ENCODE measurements at regions not wholly inside any gene's neighbourhood (a gene's known extent, or its start where the extent isn't known, plus 50 kb on each side); places are given as distances from the start of the nearest gene placed in this dataset.

DNA sequence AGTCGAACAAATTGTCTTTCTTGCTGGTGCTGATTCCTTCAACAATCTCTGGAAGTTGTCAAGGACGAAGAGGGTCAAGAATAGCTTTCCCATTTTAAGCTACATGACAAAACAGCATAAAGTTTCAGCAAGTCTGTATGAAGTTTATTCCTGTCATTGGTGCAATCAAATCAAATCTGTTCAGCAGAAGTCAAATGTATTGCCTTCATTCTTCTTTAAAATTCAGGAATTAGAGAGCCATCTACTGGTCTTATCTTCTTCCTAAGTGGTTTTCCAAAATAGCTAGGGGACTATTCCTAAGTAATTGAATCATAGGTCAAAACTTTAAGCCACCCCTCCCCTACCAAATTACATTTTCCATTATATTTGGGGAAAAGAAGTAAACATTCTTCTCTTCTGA lies 990.2 kb downstream of the GALC start:
- Mint-ChIP-seq H3K36me3 (no peaks in the 10 kb centered on the region), H3K27ac (no peak overlapping the region), H3K4me3 (no peak overlapping the region), H3K9me3 (ENCODE audit: low read depth) (no peaks in the 10 kb centered on the region), H3K4me1 (ENCODE audit: low read depth) (no peaks in the 10 kb centered on the region), H3K27me3 (no peaks in the 10 kb centered on the region)

DNA sequence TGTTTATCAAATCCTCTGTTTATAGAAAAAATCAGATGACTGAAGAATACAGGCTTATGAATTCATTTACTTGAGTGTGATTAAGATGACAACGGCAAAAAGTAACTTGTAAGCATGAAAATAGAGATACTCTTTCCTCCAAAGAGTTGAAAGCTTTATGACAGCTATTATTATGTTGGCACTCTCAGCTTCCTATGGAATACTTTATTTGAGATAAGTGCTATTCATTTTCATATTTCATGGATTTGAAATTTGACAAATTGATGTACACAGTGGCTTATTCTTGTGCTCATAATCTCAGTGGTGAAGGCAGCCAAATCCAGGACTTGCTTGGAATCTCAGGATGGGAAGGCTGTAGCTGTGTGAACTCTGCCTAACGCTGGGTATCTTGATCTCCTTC lies 991.6 kb downstream of the GALC start:
- Mint-ChIP-seq H3K36me3 (no peaks in the 10 kb centered on the region), H3K27ac (no peak overlapping the region), H3K4me1 (ENCODE audit: low read depth) (no peaks in the 10 kb centered on the region), H3K9me3 (ENCODE audit: low read depth) (no peaks in the 10 kb centered on the region), H3K4me3 (no peak overlapping the region), H3K27me3 (no peaks in the 10 kb centered on the region)

DNA sequence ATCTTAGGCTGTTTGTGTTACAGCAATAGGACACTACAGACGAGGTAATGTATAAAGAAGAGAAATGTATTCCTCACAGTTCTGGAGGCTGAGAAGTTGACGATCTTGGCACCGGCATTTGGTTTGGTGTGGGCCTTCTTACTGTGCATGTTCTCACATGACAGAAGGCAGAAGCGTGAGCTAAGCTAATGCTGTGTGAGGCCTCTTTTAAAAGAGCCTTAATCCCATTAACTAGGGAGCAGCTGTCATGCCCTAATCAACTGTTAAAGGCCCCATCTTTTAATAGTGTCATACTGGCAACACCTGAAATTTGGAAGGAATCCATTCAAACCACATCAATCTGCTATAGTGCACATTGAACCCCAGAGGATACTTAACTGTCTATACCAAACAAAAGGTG lies 992.9 kb downstream of the GALC start:
- H3K4me3 Mint-ChIP-seq, result no peak overlapping the region
- no peaks in the 10 kb centered on the region for H3K27me3 Mint-ChIP-seq
- no peaks in the 10 kb centered on the region for H3K36me3 Mint-ChIP-seq
- no peak overlapping the region for H3K27ac Mint-ChIP-seq
- H3K4me1 Mint-ChIP-seq (ENCODE audit: low read depth), result no peaks in the 10 kb centered on the region
- H3K9me3 Mint-ChIP-seq (ENCODE audit: low read depth), result no peaks in the 10 kb centered on the region

DNA sequence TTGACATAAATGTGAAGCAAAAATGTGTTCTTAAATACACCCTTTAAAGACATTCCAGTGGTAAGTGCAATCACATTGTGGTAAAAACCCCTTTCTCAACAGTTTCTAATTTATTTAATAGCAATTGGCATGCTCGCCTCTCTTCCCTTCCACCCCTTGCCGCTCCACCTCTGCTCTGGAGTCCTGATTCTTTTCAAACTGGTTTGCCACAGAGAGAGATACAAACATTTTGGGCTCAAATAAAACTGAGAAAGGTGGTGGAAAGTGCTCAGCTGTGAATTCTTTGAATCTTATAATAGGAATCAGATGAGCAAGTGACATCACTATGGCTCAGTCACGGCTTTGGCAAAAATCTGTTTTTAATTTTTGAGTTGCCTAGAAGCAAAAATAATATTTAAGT lies 993.9 kb downstream of the GALC start:
- H3K27ac Mint-ChIP-seq, result no peak overlapping the region
- no peaks in the 10 kb centered on the region for H3K36me3 Mint-ChIP-seq
- H3K4me3 Mint-ChIP-seq, result no peak overlapping the region
- no peaks in the 10 kb centered on the region for H3K4me1 Mint-ChIP-seq (ENCODE audit: low read depth)
- H3K27me3 Mint-ChIP-seq, result no peaks in the 10 kb centered on the region
- H3K9me3 Mint-ChIP-seq (ENCODE audit: low read depth), result no peaks in the 10 kb centered on the region

DNA sequence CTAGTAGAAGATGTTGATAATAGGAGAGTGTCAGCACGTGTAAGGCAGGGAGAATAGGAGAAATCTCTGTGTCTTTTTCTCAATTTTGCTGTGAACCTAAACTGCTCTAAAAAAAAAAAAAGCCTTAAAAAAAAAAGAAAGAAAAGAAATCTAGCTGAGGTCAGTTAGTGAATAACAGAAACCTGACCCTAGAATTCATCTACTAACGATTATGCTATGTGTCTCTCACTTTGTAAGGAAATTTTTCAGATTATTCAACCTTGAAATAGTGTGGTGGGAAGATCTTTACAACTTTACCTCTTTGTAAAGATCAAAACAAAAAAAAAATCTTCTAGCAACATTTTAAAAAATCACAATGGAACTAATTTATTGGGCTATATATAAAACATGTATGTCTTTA lies 995.7 kb downstream of the GALC start:
- no peaks in the 10 kb centered on the region for H3K27me3 Mint-ChIP-seq
- H3K4me1 Mint-ChIP-seq (ENCODE audit: low read depth), result no peaks in the 10 kb centered on the region

DNA sequence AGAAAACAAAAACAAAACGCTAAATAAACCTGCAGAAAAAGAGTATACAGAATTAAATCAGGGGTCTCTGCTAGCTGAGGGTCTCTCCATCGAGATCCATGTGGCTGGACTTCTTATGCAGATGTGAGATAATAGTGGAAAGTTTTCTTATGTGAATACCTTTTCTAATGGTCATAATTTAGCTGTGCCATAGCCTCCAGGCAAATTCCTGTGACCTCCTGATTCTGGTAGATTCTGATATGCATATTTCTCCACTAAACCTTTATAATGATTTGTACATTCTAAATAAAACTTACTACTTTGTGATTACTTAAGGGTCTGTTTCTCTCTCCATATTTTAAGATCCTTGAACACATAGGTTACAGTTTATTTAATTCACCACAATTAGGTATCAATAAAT lies 1002.6 kb downstream of the GALC start:
- Mint-ChIP-seq H3K27me3 (no peaks in the 10 kb centered on the region), H3K36me3 (no peaks in the 10 kb centered on the region), H3K9me3 (ENCODE audit: low read depth) (peaks cover 5% of the 10 kb centered on the region), H3K4me3 (no peak overlapping the region), H3K27ac (no peak overlapping the region), H3K4me1 (ENCODE audit: low read depth) (no peaks in the 10 kb centered on the region)

More for the DNA sequence above, 995.7 kb downstream of the GALC start:
- Mint-ChIP-seq H3K27ac (no peak overlapping the region), H3K4me3 (no peak overlapping the region), H3K36me3 (no peaks in the 10 kb centered on the region), H3K9me3 (ENCODE audit: low read depth) (no peaks in the 10 kb centered on the region)

DNA sequence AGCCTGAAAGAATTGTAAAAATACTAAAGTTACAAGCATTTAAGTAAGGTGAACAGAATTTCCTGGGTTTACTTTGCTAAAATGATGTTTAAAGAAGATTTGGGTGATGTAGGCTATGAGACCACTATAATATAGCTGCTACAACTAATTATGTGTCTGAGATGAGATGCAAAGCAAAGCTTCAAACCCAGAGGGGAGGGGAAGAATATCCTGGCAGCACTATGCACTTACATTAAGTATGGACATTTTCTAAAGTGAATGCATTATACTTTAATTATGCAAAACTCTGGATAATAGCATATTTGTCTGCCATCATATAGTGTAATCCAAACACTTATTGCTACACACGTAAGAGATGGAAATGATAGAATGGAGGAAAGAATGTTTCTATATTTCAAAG lies 1003.7 kb downstream of the GALC start:
- H3K4me3 Mint-ChIP-seq, result no peak overlapping the region
- H3K9me3 Mint-ChIP-seq (ENCODE audit: low read depth), result peaks cover 5% of the 10 kb centered on the region
- no peaks in the 10 kb centered on the region for H3K4me1 Mint-ChIP-seq (ENCODE audit: low read depth)
- H3K27me3 Mint-ChIP-seq, result no peaks in the 10 kb centered on the region
- H3K27ac Mint-ChIP-seq, result no peak overlapping the region
- no peaks in the 10 kb centered on the region for H3K36me3 Mint-ChIP-seq

DNA sequence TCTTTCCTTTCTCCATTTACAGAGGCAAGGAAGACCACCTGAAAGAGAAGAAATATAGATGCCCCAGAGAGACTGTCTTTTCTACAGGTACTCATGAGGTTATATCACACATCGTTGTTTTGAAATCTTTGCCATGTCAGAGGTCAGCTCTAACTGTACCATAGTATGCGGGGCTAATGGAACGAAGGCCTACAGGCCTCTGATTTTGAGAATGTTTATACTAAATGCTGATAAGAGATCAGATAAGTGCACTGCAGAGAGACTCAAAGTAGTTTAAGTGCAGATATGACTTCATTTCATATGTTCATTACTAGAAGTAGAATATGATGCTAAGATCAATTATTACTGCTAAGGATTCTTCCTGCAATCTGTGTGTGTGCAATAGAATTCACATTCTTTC lies 1005.0 kb downstream of the GALC start:
- no peaks in the 10 kb centered on the region for H3K4me1 Mint-ChIP-seq (ENCODE audit: low read depth)
- no peaks in the 10 kb centered on the region for H3K27me3 Mint-ChIP-seq
- H3K36me3 Mint-ChIP-seq, result no peaks in the 10 kb centered on the region
- no peak overlapping the region for H3K4me3 Mint-ChIP-seq
- H3K9me3 Mint-ChIP-seq (ENCODE audit: low read depth), result peaks cover 5% of the 10 kb centered on the region
- no peak overlapping the region for H3K27ac Mint-ChIP-seq

DNA sequence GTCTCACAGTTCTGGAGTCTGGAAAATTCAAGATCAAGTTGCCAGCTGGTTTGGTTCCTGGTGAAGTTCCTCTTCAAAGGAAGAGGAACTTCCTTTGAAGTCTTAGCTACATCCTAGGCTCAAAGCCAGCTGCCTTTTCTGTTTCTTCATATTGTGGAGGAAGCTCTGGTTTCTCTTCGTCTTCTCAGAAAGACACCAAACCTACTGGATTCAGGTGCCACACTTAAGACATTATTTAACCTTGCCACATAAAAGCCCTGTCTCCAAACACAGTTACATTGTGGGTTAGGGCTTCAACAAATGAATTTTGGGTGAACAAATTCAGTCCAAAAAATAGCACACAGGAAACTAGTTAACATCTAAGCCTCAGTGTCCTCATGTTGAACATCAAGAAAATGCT lies 1019.8 kb downstream of the GALC start:
- no peaks in the 10 kb centered on the region for H3K4me1 Mint-ChIP-seq (ENCODE audit: low read depth)

DNA sequence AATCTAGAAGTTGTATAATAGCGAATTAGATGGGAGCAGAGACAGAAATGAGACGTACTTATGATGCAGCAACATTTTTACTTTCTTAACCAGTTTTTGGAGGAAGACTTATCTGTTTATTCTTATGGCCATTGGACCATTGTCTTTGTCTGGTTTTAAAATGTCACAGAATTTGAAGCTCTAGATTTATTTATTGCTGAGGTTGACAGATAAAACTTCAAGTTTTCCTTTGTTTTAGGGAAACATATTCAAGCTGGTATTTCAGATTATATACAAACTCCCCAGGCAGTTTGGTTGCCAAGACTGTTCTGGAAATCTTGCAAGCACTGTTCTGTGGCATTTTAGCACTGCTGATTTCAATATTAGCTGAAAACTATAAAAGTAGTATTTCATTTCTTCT lies 1021.7 kb downstream of the GALC start:
- Mint-ChIP-seq H3K4me3 (no peak overlapping the region), H3K27ac (no peak overlapping the region), H3K27me3 (no peaks in the 10 kb centered on the region), H3K36me3 (peaks cover 7% of the 10 kb centered on the region), H3K4me1 (ENCODE audit: low read depth) (no peaks in the 10 kb centered on the region), H3K9me3 (ENCODE audit: low read depth) (peaks cover 20% of the 10 kb centered on the region)

More for the DNA sequence above, 1019.8 kb downstream of the GALC start:
- Mint-ChIP-seq H3K36me3 (peaks cover 7% of the 10 kb centered on the region), H3K9me3 (ENCODE audit: low read depth) (peaks cover 16% of the 10 kb centered on the region), H3K4me3 (no peak overlapping the region), H3K27me3 (no peaks in the 10 kb centered on the region), H3K27ac (no peak overlapping the region)

DNA sequence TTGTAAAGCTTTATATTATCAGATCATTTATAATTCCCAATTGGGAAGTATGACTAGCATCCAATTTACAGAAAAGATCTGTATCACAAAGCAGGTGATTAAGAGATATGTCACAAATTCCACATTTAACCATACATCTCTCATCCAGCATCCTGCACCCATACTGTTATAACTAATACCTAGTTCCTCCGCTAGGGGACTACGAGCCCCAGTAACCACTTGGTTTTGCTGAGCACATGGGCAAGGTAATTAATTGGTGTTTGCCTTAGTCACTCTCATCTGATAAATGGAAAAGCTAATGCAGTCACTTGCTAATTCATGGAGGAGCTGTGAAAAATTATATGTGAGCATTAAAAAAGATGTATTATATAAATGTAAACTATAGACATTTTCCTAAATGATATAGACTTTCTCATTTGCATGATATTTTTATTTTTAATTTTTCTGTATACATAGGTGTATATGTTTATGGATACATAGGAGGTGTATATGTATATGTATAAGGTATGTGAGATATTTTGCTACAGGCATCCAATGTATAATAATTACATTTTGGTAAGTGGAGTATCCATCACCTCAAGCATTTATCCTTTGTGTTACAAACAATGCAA lies 1031.8 kb downstream of the GALC start:
- Mint-ChIP-seq H3K9me3 (ENCODE audit: low read depth) (peaks cover 11% of the 10 kb centered on the region), H3K4me1 (ENCODE audit: low read depth) (no peaks in the 10 kb centered on the region), H3K36me3 (no peaks in the 10 kb centered on the region), H3K27ac (no peak overlapping the region), H3K27me3 (no peaks in the 10 kb centered on the region), H3K4me3 (no peak overlapping the region)

DNA sequence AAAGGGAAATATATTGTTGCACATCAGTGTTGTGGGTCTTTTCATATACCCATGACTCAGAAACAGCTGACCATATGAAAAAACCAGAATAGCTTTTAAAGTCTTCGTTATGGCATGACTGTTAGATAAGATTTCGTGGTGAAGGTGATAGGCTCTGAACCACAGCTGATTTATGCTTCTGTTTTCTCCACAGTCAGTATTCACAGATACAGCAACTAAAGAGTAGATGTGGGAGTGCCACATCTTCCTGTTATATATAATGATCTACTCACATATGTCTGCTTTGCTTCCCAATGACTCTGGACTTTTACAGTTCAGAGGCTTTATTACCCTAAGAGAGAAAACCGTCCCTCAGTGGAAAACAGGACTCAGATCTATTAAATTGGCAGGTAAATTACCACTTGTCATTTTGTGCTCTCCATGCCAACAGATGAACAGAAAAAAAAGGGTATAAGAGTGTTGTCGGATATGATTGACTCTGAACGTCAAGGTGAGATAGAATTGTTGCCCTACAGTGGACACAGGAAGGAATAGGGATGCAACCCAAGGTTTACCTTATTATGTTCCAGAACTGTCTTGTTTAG lies 1037.1 kb downstream of the GALC start:
- H3K4me1 Mint-ChIP-seq (ENCODE audit: low read depth), result no peaks in the 10 kb centered on the region
- H3K27ac Mint-ChIP-seq, result no peak overlapping the region
- H3K27me3 Mint-ChIP-seq, result no peaks in the 10 kb centered on the region
- no peak overlapping the region for H3K4me3 Mint-ChIP-seq
- no peaks in the 10 kb centered on the region for H3K36me3 Mint-ChIP-seq
- no peaks in the 10 kb centered on the region for H3K9me3 Mint-ChIP-seq (ENCODE audit: low read depth)

DNA sequence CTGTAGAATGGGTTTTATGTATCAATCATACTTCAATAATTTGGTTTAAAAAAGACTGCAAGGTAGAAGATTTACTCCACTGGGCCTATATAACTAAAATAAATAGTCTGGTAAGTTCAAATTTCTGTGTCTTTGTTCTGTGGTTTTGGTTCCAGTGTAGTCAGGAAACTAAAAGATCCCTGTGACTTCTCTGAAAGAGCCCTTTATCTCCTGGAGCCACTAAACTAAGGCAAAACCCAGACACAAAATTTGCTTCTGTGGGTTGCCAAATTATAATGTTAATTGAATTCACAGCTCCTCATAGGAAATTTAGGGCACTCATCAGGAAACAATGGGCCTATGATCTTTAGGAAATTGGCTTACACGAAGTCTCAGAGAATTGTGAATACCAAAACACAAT lies 1038.4 kb downstream of the GALC start:
- Mint-ChIP-seq H3K36me3 (no peaks in the 10 kb centered on the region), H3K9me3 (ENCODE audit: low read depth) (peaks cover 3% of the 10 kb centered on the region), H3K27ac (no peak overlapping the region), H3K4me3 (no peak overlapping the region), H3K4me1 (ENCODE audit: low read depth) (no peaks in the 10 kb centered on the region), H3K27me3 (no peaks in the 10 kb centered on the region)

DNA sequence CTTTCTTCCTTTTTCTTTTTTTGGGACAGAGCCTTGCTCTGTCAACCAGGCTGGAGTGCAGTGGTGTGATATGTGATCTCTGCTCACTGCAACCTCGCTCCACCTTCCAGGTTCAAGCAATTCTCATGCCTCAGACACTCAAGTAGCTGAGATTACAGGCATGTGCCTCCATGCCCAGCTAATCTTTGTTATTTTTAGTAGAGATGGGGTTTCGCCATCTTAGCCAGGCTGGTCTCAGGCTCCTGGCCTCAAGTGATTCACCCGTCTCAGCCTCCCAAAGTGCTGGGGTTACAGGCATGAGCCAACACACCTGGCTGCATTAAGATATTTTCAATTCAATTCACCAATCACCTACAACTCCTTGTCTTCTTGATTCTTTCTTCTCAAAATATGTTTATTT lies 1046.5 kb downstream of the GALC start:
- Mint-ChIP-seq H3K36me3 (no peaks in the 10 kb centered on the region), H3K27me3 (no peaks in the 10 kb centered on the region)

DNA sequence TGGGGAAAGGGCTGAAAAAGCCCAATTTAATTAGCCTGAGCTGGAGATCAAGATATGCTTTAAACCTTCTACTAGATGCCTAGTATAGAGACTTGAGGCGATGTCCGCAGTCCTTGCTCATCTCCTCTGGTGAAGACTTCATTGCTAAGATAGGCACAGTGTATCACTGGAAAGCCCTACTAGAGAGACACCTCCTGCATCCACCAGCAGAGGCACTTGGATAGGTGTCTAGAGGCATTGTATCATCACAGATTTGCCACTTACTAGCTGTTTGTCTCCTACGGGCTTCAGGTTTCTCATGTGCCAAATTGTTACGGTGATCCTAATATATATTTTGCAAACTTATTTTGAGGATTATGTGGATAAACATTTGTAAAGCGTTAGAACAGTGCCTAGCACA lies 1048.5 kb downstream of the GALC start:
- H3K4me1 Mint-ChIP-seq (ENCODE audit: low read depth), result no peaks in the 10 kb centered on the region
- H3K27ac Mint-ChIP-seq, result no peak overlapping the region
- no peaks in the 10 kb centered on the region for H3K27me3 Mint-ChIP-seq
- H3K9me3 Mint-ChIP-seq (ENCODE audit: low read depth), result no peaks in the 10 kb centered on the region
- H3K36me3 Mint-ChIP-seq, result no peaks in the 10 kb centered on the region
- H3K4me3 Mint-ChIP-seq, result no peak overlapping the region

More for the DNA sequence above, 1046.5 kb downstream of the GALC start:
- no peak overlapping the region for H3K4me3 Mint-ChIP-seq
- H3K27ac Mint-ChIP-seq, result no peak overlapping the region
- peaks cover 3% of the 10 kb centered on the region for H3K9me3 Mint-ChIP-seq (ENCODE audit: low read depth)
- H3K4me1 Mint-ChIP-seq (ENCODE audit: low read depth), result no peaks in the 10 kb centered on the region
